ENCODE measurements at regions not wholly inside any gene's neighbourhood (a gene's known extent, or its start where the extent isn't known, plus 50 kb on each side); places are given as distances from the start of the nearest gene placed in this dataset.
"Not testable (repeated sequence)": the region's sequence is repeated elsewhere in the genome, so short reads cannot be mapped to it uniquely, and the experiment has no call there.

- Histone ChIP-seq H3K27ac (replicated peaks) (no peak overlapping the region), H3K4me3 (replicated peaks; ENCODE audit: insufficient read depth, low read length) (no peak overlapping the region), H3K27me3 (ENCODE audit: insufficient read depth, poor library complexity, severe bottlenecking) (no peaks in the 10 kb centered on the region)
- no peak for DNase-seq (ENCODE audit: low read depth in 1 of 2, low spot score in 1 of 2)
- TF ChIP-seq GABPA (IDR thresholded peaks at IDR 0.05; ENCODE audit: low read depth) (no peak), REST (IDR thresholded peaks at IDR 0.05; ENCODE audit: insufficient replicate concordance, low read depth) (no peak), CTCF (IDR thresholded peaks at IDR 0.05; ENCODE audit: insufficient read depth, low read length) (no peak), POLR2AphosphoS5 (IDR thresholded peaks at IDR 0.05; ENCODE audit: low read depth) (no peak), SPI1 (IDR thresholded peaks at IDR 0.05; ENCODE audit: borderline replicate concordance, low read depth) (no peak)
These were observed 884.7 kb upstream of the ARRDC3 start for GRCh38 chr5:92267830-92268229.

GRCh38 chr5:92265804-92266203 lies 882.7 kb upstream of the ARRDC3 start:
- no peak for DNase-seq (ENCODE audit: low read depth in 1 of 2, low spot score in 1 of 2)
- Histone ChIP-seq H3K27ac (replicated peaks) (no peak overlapping the region), H3K4me3 (replicated peaks; ENCODE audit: insufficient read depth, low read length) (no peak overlapping the region), H3K27me3 (ENCODE audit: insufficient read depth, poor library complexity, severe bottlenecking) (no peaks in the 10 kb centered on the region)
- TF ChIP-seq GABPA (IDR thresholded peaks at IDR 0.05; ENCODE audit: low read depth) (no peak), POLR2AphosphoS5 (IDR thresholded peaks at IDR 0.05; ENCODE audit: low read depth) (no peak), CTCF (IDR thresholded peaks at IDR 0.05; ENCODE audit: insufficient read depth, low read length) (no peak), REST (IDR thresholded peaks at IDR 0.05; ENCODE audit: insufficient replicate concordance, low read depth) (no peak), SPI1 (IDR thresholded peaks at IDR 0.05; ENCODE audit: borderline replicate concordance, low read depth) (no peak)

- H3K4me3 ChIP-seq (replicated peaks; ENCODE audit: insufficient read depth, low read length); H3K27me3 ChIP-seq (ENCODE audit: insufficient read depth, poor library complexity, severe bottlenecking); DNase-seq (ENCODE audit: low read depth in 1 of 2, low spot score in 1 of 2); H3K27ac ChIP-seq (replicated peaks): not testable (repeated sequence)
These were observed 872.5 kb upstream of the ARRDC3 start for GRCh38 chr5:92255605-92256004.

- Histone ChIP-seq H3K27ac (replicated peaks) (no peak overlapping the region), H3K27me3 (ENCODE audit: insufficient read depth, poor library complexity, severe bottlenecking) (no peaks in the 10 kb centered on the region), H3K4me3 (replicated peaks; ENCODE audit: insufficient read depth, low read length) (no peak overlapping the region)
- no peak for TF ChIP-seq CTCF (IDR thresholded peaks at IDR 0.05; ENCODE audit: insufficient read depth, low read length)
- TF ChIP-seq POLR2AphosphoS5 (IDR thresholded peaks at IDR 0.05; ENCODE audit: low read depth): no peak
- TF ChIP-seq GABPA (IDR thresholded peaks at IDR 0.05; ENCODE audit: low read depth): no peak
- TF ChIP-seq SPI1 (IDR thresholded peaks at IDR 0.05; ENCODE audit: borderline replicate concordance, low read depth): no peak
- TF ChIP-seq REST (IDR thresholded peaks at IDR 0.05; ENCODE audit: insufficient replicate concordance, low read depth): no peak
- no peak for DNase-seq (ENCODE audit: low read depth in 1 of 2, low spot score in 1 of 2)
These were observed 865.4 kb upstream of the ARRDC3 start for GRCh38 chr5:92248518-92248917.

Measured in HL-60 (cell line).